Panc1 (cell line): ENCODE measurements at regions not wholly inside any gene's neighbourhood (a gene's known extent, or its start where the extent isn't known, plus 50 kb on each side); places are given as distances from the start of the nearest gene placed in this dataset.
A peak's percentile ranks its signal among the peaks of the same experiment; 100 is the strongest.
"Not testable (repeated sequence)": the region's sequence is repeated elsewhere in the genome, so short reads cannot be mapped to it uniquely, and the experiment has no call there.

Experiments used
- ATAC-seq: fragments of 200-7000 bp; cut with Tn5 transposase; 2 replicates; pipeline ENCODE4 v1.9.1; 2020; ENCODE audit warnings: mild to moderate bottlenecking, moderate library complexity
- BruUV-seq: library from RNA; stranded (reverse); fragments of 400-500 nt; replicated peaks from 2 replicates; lab custom pipeline; 2021; lab: Mats Ljungman, UMichigan
- CTCF ChIA-PET: fragments of 300-600 bp; sonication (Branson Sonifier 250); formaldehyde crosslinking; loops from one replicate; lab custom pipeline; 2022; ENCODE audit warnings: antibody characterized with exemption; lab: Charles Lee
- POLR2A ChIA-PET: fragments of 300-600 bp; sonication (Branson Sonifier 250); formaldehyde crosslinking; loops from one replicate; lab custom pipeline; 2022; ENCODE audit warnings: antibody characterized with exemption; lab: Charles Lee
- DNase-seq: peaks from one replicate; pipeline ENCODE4 v3.0.0-alpha.2; 2010; ENCODE audit warnings: low read depth, low spot score
- H3K27ac ChIP-seq: 2 replicates; pipeline ENCODE4 v1.5.1; 2011; ENCODE audit warnings: mild to moderate bottlenecking, low read length, inconsistent platforms
- H3K27me3 ChIP-seq: fragments of 200-500 bp; sonication (Bioruptor generic); 2 replicates; pipeline ENCODE4 v1.6.0; 2014; ENCODE audit warnings: low read length, inconsistent platforms; ENCODE audit not compliant: control insufficient read depth, insufficient read depth
- H3K36me3 ChIP-seq: fragments of 200-500 bp; sonication (Bioruptor generic); 2 replicates; pipeline ENCODE4 v1.5.1; 2014; ENCODE audit warnings: inconsistent platforms, mild to moderate bottlenecking, low read length, moderate library complexity; ENCODE audit not compliant: control insufficient read depth, insufficient read depth
- H3K4me1 ChIP-seq: 2 replicates; pipeline ENCODE4 v1.5.1; 2011; ENCODE audit warnings: inconsistent platforms, mild to moderate bottlenecking, low read length, moderate library complexity; ENCODE audit not compliant: control insufficient read depth, insufficient read depth
- H3K4me3 ChIP-seq, 2 experiments: 2 replicates each; pipeline ENCODE4 v1.5.1; 2011 to 2012; ENCODE audit warnings: low read depth in 2 of 2, low read length in 2 of 2, mild to moderate bottlenecking in 2 of 2, inconsistent platforms in 1 of 2, moderate library complexity in 1 of 2
- H3K9me3 ChIP-seq: fragments of 200-500 bp; sonication (Bioruptor generic); 2 replicates; pipeline ENCODE4 v1.5.1; 2014; ENCODE audit warnings: low read depth, mild to moderate bottlenecking, inconsistent platforms, low read length, moderate library complexity; ENCODE audit not compliant: control insufficient read depth, insufficient read depth
- POLR2AphosphoS5 ChIP-seq: IDR thresholded peaks from 2 replicates; pipeline ENCODE4 v1.6.1; 2012; ENCODE audit warnings: mild to moderate bottlenecking, low read depth, low read length, moderate library complexity
- REST ChIP-seq, 2 experiments: IDR thresholded peaks; 2 replicates each; pipeline ENCODE4 v1.6.1; 2011 to 2012; ENCODE audit warnings: low read depth in 2 of 2, control low read depth in 1 of 2, low read length in 1 of 2, mild to moderate bottlenecking in 1 of 2, moderate library complexity in 1 of 2; ENCODE audit not compliant: insufficient read depth in 1 of 2
- SIN3A ChIP-seq: IDR thresholded peaks from 2 replicates; pipeline ENCODE4 v1.6.1; 2012; ENCODE audit warnings: low read depth, mild to moderate bottlenecking, low read length, moderate library complexity, borderline replicate concordance; ENCODE audit not compliant: insufficient read depth
- TCF7L2 ChIP-seq: IDR thresholded peaks from 2 replicates; pipeline ENCODE4 v1.6.1; 2011; ENCODE audit warnings: mild to moderate bottlenecking, low read depth, low read length, inconsistent platforms
- in situ Hi-C: cut with HindIII; loops from 2 replicates; pipeline ENCODE4 v1.10.0; 2016; ENCODE audit warnings: low sequenced_read_pairs, low pct_unique_long_range_greater_than_20kb
- intact Hi-C: fragments of 100-400 bp; cut with micrococcal nuclease; formaldehyde crosslinking; loops from one replicate; pipeline ENCODE4 v1.10.0; 2022; ENCODE audit not compliant: unreplicated experiment
- TF ChIP-seq, protein P1 (sequence below): fragments of 450-650 bp; IDR thresholded peaks from 2 replicates; pipeline ENCODE4 v1.5.1; 2017; ENCODE audit warnings: mild to moderate bottlenecking

GRCh38 chr1:168405906-168406549, 125.4 kb downstream of the TBX19 start:
- Histone ChIP-seq H3K27me3 (peaks cover 3% of the 10 kb centered on the region), H3K4me3 (no peak overlapping the region), H3K4me1 (no peaks in the 10 kb centered on the region), H3K27ac (no peak overlapping the region), H3K9me3 (no peaks in the 10 kb centered on the region), H3K36me3 (no peaks in the 10 kb centered on the region)
- no TSS peak for BruUV-seq
- no peak for TF ChIP-seq SIN3A
- TF ChIP-seq REST (IDR thresholded peaks at IDR 0.05; ENCODE audit: insufficient read depth in 1 of 2, low read depth in 2 of 2, low read length in 1 of 2) = no peak
- TF ChIP-seq, protein P1, sequence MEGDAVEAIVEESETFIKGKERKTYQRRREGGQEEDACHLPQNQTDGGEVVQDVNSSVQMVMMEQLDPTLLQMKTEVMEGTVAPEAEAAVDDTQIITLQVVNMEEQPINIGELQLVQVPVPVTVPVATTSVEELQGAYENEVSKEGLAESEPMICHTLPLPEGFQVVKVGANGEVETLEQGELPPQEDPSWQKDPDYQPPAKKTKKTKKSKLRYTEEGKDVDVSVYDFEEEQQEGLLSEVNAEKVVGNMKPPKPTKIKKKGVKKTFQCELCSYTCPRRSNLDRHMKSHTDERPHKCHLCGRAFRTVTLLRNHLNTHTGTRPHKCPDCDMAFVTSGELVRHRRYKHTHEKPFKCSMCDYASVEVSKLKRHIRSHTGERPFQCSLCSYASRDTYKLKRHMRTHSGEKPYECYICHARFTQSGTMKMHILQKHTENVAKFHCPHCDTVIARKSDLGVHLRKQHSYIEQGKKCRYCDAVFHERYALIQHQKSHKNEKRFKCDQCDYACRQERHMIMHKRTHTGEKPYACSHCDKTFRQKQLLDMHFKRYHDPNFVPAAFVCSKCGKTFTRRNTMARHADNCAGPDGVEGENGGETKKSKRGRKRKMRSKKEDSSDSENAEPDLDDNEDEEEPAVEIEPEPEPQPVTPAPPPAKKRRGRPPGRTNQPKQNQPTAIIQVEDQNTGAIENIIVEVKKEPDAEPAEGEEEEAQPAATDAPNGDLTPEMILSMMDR = no peak
- TF ChIP-seq POLR2AphosphoS5 = no peak
- TF ChIP-seq TCF7L2 = no peak
- ChIA-PET POLR2A (no interaction called here), CTCF (no interaction called here)
- in situ Hi-C loops = no loop called here
- ATAC-seq = peak; percentile 58; the same call in 1 of the 2 replicates
- no peak for DNase-seq
- intact Hi-C loops = no loop called here

DNA sequence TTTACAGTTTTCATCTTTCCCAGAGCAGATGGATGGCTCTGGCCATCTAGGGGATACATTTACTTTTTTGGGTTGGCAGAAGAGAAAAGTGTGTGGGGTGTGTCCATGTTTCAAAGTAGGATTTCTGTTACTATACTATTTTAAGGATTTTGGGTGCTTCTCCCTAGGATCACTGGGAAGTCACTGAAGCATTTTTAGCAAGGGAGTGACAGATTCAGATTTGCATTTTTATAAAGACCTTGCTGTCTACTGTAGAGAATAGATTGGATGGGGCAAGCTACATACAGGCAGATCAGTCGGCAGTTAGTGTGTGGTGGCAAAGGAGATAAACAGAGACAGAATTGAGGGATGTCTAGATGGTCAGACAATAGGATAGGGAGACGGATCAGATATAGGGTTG, 122.5 kb downstream of the TBX19 start:
- CTCF ChIA-PET = no interaction called here
- POLR2A ChIA-PET = no interaction called here
- BruUV-seq = no TSS peak
- no peaks in the 10 kb centered on the region for H3K36me3 ChIP-seq
- H3K27ac ChIP-seq = no peak overlapping the region
- no peak for TF ChIP-seq POLR2AphosphoS5
- no peak for TF ChIP-seq REST (IDR thresholded peaks at IDR 0.05; ENCODE audit: insufficient read depth in 1 of 2, low read depth in 2 of 2, low read length in 1 of 2)
- TF ChIP-seq SIN3A = no peak
- TF ChIP-seq, protein P1 = no peak
- no peak for TF ChIP-seq TCF7L2
- intact Hi-C loops = no loop called here
- ATAC-seq = no peak
- in situ Hi-C loops = no loop called here
- no peak for DNase-seq
- no peaks in the 10 kb centered on the region for H3K9me3 ChIP-seq
- H3K27me3 ChIP-seq = peaks cover 3% of the 10 kb centered on the region
- no peak overlapping the region for H3K4me3 ChIP-seq
- H3K4me1 ChIP-seq = 0 out of 2 replicates have a peak, but pooled peaks cover 2% of the 10 kb centered on the region

- POLR2A ChIA-PET, H3K27ac ChIP-seq, intact Hi-C loops, H3K4me1 ChIP-seq, H3K27me3 ChIP-seq, DNase-seq, in situ Hi-C loops, ATAC-seq, H3K9me3 ChIP-seq, H3K4me3 ChIP-seq, BruUV-seq, CTCF ChIA-PET, H3K36me3 ChIP-seq: not testable (repeated sequence)
These were observed 121.8 kb downstream of the TBX19 start for GRCh38 chr1:168402466-168402865.
